ENCODE measurements at regions not wholly inside any gene's neighbourhood (a gene's known extent, or its start where the extent isn't known, plus 50 kb on each side); places are given as distances from the start of the nearest gene placed in this dataset.
A peak's percentile ranks its signal among the peaks of the same experiment; 100 is the strongest.

GRCh38 chr2:226227341-226227740, 572.3 kb downstream of the IRS1 start:
- H3K4me3 ChIP-seq (ENCODE audit: low read length) = no peak overlapping the region
- H3K36me3 ChIP-seq (ENCODE audit: control insufficient read depth, insufficient read depth, low read length, severe bottlenecking) = no peaks in the 10 kb centered on the region
- no peak for DNase-seq (ENCODE audit: low read depth)
- no peak overlapping the region for H3K9ac ChIP-seq (ENCODE audit: low read length)
- no peaks in the 10 kb centered on the region for H3K4me1 ChIP-seq (ENCODE audit: control insufficient read depth, insufficient read depth, low read length)
- H3K9me3 ChIP-seq (ENCODE audit: control insufficient read depth, low read length) = no peaks in the 10 kb centered on the region
- no peaks in the 10 kb centered on the region for H3K27me3 ChIP-seq (replicated peaks; ENCODE audit: control insufficient read depth, insufficient read depth, low read length)

GRCh38 chr2:226223704-226224103, 575.9 kb downstream of the IRS1 start:
- H3K9ac ChIP-seq (ENCODE audit: low read length) = no peak overlapping the region
- H3K4me3 ChIP-seq (ENCODE audit: low read length) = no peak overlapping the region
- H3K27me3 ChIP-seq (replicated peaks; ENCODE audit: control insufficient read depth, insufficient read depth, low read length) = no peaks in the 10 kb centered on the region
- peaks cover 3% of the 10 kb centered on the region for H3K4me1 ChIP-seq (ENCODE audit: control insufficient read depth, insufficient read depth, low read length)
- no peaks in the 10 kb centered on the region for H3K9me3 ChIP-seq (ENCODE audit: control insufficient read depth, low read length)
- DNase-seq (ENCODE audit: low read depth) = no peak
- no peaks in the 10 kb centered on the region for H3K36me3 ChIP-seq (ENCODE audit: control insufficient read depth, insufficient read depth, low read length, severe bottlenecking)

GRCh38 chr2:226220511-226220910, 579.1 kb downstream of the IRS1 start:
- Histone ChIP-seq H3K4me3 (ENCODE audit: low read length) (no peak overlapping the region), H3K36me3 (ENCODE audit: control insufficient read depth, insufficient read depth, low read length, severe bottlenecking) (no peaks in the 10 kb centered on the region), H3K9me3 (ENCODE audit: control insufficient read depth, low read length) (no peaks in the 10 kb centered on the region), H3K27me3 (replicated peaks; ENCODE audit: control insufficient read depth, insufficient read depth, low read length) (no peaks in the 10 kb centered on the region), H3K4me1 (ENCODE audit: control insufficient read depth, insufficient read depth, low read length) (peaks cover 7% of the 10 kb centered on the region), H3K9ac (ENCODE audit: low read length) (no peak overlapping the region)
- no peak for DNase-seq (ENCODE audit: low read depth)

GRCh38 chr2:226217191-226217590, 582.4 kb downstream of the IRS1 start:
- no peak overlapping the region for H3K4me3 ChIP-seq (ENCODE audit: low read length)
- H3K4me1 ChIP-seq (ENCODE audit: control insufficient read depth, insufficient read depth, low read length) = peaks cover 38% of the 10 kb centered on the region
- no peak overlapping the region for H3K9ac ChIP-seq (ENCODE audit: low read length)
- no peak for DNase-seq (ENCODE audit: low read depth)
- no peaks in the 10 kb centered on the region for H3K27me3 ChIP-seq (replicated peaks; ENCODE audit: control insufficient read depth, insufficient read depth, low read length)
- no peaks in the 10 kb centered on the region for H3K36me3 ChIP-seq (ENCODE audit: control insufficient read depth, insufficient read depth, low read length, severe bottlenecking)
- no peaks in the 10 kb centered on the region for H3K9me3 ChIP-seq (ENCODE audit: control insufficient read depth, low read length)

DNA sequence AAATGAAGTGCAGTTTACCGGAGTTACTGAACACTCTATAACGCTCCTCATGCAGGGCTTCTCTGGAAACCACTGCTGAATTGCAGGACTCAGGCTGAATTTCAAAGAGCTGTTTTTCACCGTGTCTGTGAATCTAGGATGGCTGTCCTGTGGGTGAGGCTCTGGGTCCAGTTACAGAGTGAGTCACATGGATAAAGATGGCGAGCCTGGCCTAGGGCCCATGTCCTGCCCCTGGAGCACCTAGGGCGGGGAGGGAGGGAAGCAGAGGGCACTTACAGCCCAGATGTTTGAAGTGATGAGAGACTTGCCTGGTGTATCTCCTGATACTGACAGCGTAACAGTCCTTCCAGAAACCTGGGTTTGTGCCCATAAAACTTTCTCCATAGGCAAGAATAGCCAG, 583.0 kb downstream of the IRS1 start:
- H3K4me3 ChIP-seq (ENCODE audit: low read length) = no peak overlapping the region
- H3K27me3 ChIP-seq (replicated peaks; ENCODE audit: control insufficient read depth, insufficient read depth, low read length) = no peaks in the 10 kb centered on the region
- H3K9ac ChIP-seq (ENCODE audit: low read length) = no peak overlapping the region
- no peaks in the 10 kb centered on the region for H3K9me3 ChIP-seq (ENCODE audit: control insufficient read depth, low read length)
- H3K4me1 ChIP-seq (ENCODE audit: control insufficient read depth, insufficient read depth, low read length) = peaks cover 42% of the 10 kb centered on the region
- no peaks in the 10 kb centered on the region for H3K36me3 ChIP-seq (ENCODE audit: control insufficient read depth, insufficient read depth, low read length, severe bottlenecking)
- DNase-seq (ENCODE audit: low read depth) = no peak

- Histone ChIP-seq H3K9me3 (ENCODE audit: control insufficient read depth, low read length) (no peaks in the 10 kb centered on the region), H3K4me3 (ENCODE audit: low read length) (no peak overlapping the region), H3K27me3 (replicated peaks; ENCODE audit: control insufficient read depth, insufficient read depth, low read length) (no peaks in the 10 kb centered on the region), H3K4me1 (ENCODE audit: control insufficient read depth, insufficient read depth, low read length) (peaks cover 45% of the 10 kb centered on the region), H3K9ac (ENCODE audit: low read length) (peak overlapping the region; percentile 26), H3K36me3 (ENCODE audit: control insufficient read depth, insufficient read depth, low read length, severe bottlenecking) (no peaks in the 10 kb centered on the region)
- peak; percentile 60 for DNase-seq (ENCODE audit: low read depth)
Observed at GRCh38 chr2:226215902-226216503, 583.6 kb downstream of the IRS1 start.

DNA sequence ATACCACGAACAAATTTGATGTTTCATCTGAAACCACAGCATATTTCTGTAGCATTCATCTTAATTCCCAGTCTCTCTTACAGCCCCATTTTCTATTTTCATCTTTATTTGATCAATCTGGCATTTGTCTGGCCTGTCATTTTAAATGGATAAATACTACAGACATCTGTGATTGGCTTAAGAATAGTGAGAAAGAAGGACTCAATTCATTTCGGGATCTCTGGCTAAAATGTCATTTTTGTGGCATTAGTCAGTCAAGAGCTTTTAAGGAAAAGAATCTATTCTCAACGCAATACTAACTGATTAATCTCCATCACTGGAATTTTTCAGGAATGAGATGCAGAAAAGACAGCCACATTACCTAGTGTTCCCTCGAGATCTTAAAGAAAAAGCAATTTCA, 585.9 kb downstream of the IRS1 start:
- Histone ChIP-seq H3K9ac (ENCODE audit: low read length) (peak overlapping the region; percentile 59), H3K36me3 (ENCODE audit: control insufficient read depth, insufficient read depth, low read length, severe bottlenecking) (no peaks in the 10 kb centered on the region), H3K27me3 (replicated peaks; ENCODE audit: control insufficient read depth, insufficient read depth, low read length) (no peaks in the 10 kb centered on the region), H3K4me1 (ENCODE audit: control insufficient read depth, insufficient read depth, low read length) (peaks cover 47% of the 10 kb centered on the region), H3K9me3 (ENCODE audit: control insufficient read depth, low read length) (no peaks in the 10 kb centered on the region), H3K4me3 (ENCODE audit: low read length) (peak overlapping the region; percentile 3)
- DNase-seq (ENCODE audit: low read depth) = peak; percentile 78

GRCh38 chr2:226211439-226211838, 588.2 kb downstream of the IRS1 start:
- Histone ChIP-seq H3K36me3 (ENCODE audit: control insufficient read depth, insufficient read depth, low read length, severe bottlenecking) (no peaks in the 10 kb centered on the region), H3K4me1 (ENCODE audit: control insufficient read depth, insufficient read depth, low read length) (peaks cover 52% of the 10 kb centered on the region), H3K9ac (ENCODE audit: low read length) (no peak overlapping the region), H3K4me3 (ENCODE audit: low read length) (peak overlapping the region; percentile 42), H3K9me3 (ENCODE audit: control insufficient read depth, low read length) (no peaks in the 10 kb centered on the region), H3K27me3 (replicated peaks; ENCODE audit: control insufficient read depth, insufficient read depth, low read length) (no peaks in the 10 kb centered on the region)
- peak; percentile 94 for DNase-seq (ENCODE audit: low read depth)

DNA sequence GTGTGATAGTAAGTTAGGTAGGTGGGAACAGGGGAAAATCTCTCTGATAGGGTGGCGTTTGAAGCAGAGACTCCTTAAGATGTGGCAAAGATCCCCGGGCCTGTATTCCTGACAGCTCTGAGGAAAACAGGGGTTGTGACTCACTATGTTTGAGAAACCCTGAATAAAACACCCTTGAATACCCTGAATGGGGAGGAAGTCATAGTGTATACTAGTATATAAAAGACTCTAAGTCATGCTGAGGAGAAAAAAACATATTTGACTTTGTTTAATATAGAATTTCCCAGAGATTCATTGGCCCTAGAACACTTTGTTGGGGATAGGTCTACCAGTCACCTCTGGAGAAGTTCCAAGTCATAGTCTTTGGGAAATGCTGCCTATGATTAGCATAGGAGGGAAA, 590.9 kb downstream of the IRS1 start:
- no peaks in the 10 kb centered on the region for H3K36me3 ChIP-seq (ENCODE audit: control insufficient read depth, insufficient read depth, low read length, severe bottlenecking)
- no peaks in the 10 kb centered on the region for H3K27me3 ChIP-seq (replicated peaks; ENCODE audit: control insufficient read depth, insufficient read depth, low read length)
- H3K4me1 ChIP-seq (ENCODE audit: control insufficient read depth, insufficient read depth, low read length) = peaks cover 31% of the 10 kb centered on the region
- no peak overlapping the region for H3K9ac ChIP-seq (ENCODE audit: low read length)
- H3K9me3 ChIP-seq (ENCODE audit: control insufficient read depth, low read length) = no peaks in the 10 kb centered on the region
- H3K4me3 ChIP-seq (ENCODE audit: low read length) = no peak overlapping the region
- no peak for DNase-seq (ENCODE audit: low read depth)

- Histone ChIP-seq H3K9ac (ENCODE audit: low read length) (no peak overlapping the region), H3K4me1 (ENCODE audit: control insufficient read depth, insufficient read depth, low read length) (peaks cover 23% of the 10 kb centered on the region), H3K36me3 (ENCODE audit: control insufficient read depth, insufficient read depth, low read length, severe bottlenecking) (no peaks in the 10 kb centered on the region), H3K4me3 (ENCODE audit: low read length) (no peak overlapping the region), H3K9me3 (ENCODE audit: control insufficient read depth, low read length) (no peaks in the 10 kb centered on the region), H3K27me3 (replicated peaks; ENCODE audit: control insufficient read depth, insufficient read depth, low read length) (no peaks in the 10 kb centered on the region)
- no peak for DNase-seq (ENCODE audit: low read depth)
Observed at GRCh38 chr2:226207671-226208070, 591.9 kb downstream of the IRS1 start.

DNA sequence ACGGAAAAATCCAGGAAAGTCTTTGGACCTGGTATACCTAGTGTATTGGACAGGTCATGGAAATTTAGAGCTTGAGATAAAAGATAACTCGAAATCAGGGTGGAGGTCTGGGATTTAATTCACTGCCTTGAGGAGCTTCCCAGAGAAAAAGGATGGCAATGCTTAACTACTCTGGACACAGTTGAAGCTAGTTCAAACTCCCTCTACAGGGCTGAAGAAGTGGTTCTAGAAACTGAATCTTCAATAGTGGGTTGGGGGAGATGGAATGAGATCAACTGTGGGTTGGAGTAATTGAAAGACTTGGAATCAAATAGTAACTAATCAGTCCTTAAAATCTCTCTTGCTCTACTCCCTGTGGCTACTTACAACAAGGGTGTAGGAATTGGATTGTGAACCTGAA, 600.1 kb downstream of the IRS1 start:
- H3K4me3 ChIP-seq (ENCODE audit: low read length) = no peak overlapping the region
- H3K36me3 ChIP-seq (ENCODE audit: control insufficient read depth, insufficient read depth, low read length, severe bottlenecking) = no peaks in the 10 kb centered on the region
- H3K9me3 ChIP-seq (ENCODE audit: control insufficient read depth, low read length) = no peaks in the 10 kb centered on the region
- H3K27me3 ChIP-seq (replicated peaks; ENCODE audit: control insufficient read depth, insufficient read depth, low read length) = no peaks in the 10 kb centered on the region
- DNase-seq (ENCODE audit: low read depth) = no peak
- H3K4me1 ChIP-seq (ENCODE audit: control insufficient read depth, insufficient read depth, low read length) = peaks cover 9% of the 10 kb centered on the region
- H3K9ac ChIP-seq (ENCODE audit: low read length) = no peak overlapping the region

GRCh38 chr2:226198956-226199355, 600.7 kb downstream of the IRS1 start:
- DNase-seq (ENCODE audit: low read depth) = peak; percentile 28
- Histone ChIP-seq H3K9me3 (ENCODE audit: control insufficient read depth, low read length) (no peaks in the 10 kb centered on the region), H3K9ac (ENCODE audit: low read length) (no peak overlapping the region), H3K4me3 (ENCODE audit: low read length) (no peak overlapping the region), H3K36me3 (ENCODE audit: control insufficient read depth, insufficient read depth, low read length, severe bottlenecking) (no peaks in the 10 kb centered on the region), H3K27me3 (replicated peaks; ENCODE audit: control insufficient read depth, insufficient read depth, low read length) (no peaks in the 10 kb centered on the region), H3K4me1 (ENCODE audit: control insufficient read depth, insufficient read depth, low read length) (peaks cover 9% of the 10 kb centered on the region)
